Mucosa of descending colon (tissue), 3 donors: ENCODE measurements at regions not wholly inside any gene's neighbourhood (a gene's known extent, or its start where the extent isn't known, plus 50 kb on each side); places are given as distances from the start of the nearest gene placed in this dataset.

Experiments used
- ATAC-seq: fragments of 200-7000 bp; cut with Tn5 transposase; one replicate; pipeline ENCODE4 v1.9.1; 2020; ENCODE audit warnings: mild to moderate bottlenecking, moderate library complexity
- DNase-seq, 3 donors: peaks; one replicate each; pipeline ENCODE4 v3.0.0-alpha.2; 2020
- H3K36me3 ChIP-seq: fragments of 200-600 bp; one replicate; pipeline ENCODE4 v1.8.0; 2021; ENCODE audit warnings: low read depth, mild to moderate bottlenecking
- H3K4me1 ChIP-seq: fragments of 200-600 bp; one replicate; pipeline ENCODE4 v1.8.0; 2021; ENCODE audit warnings: low read depth, mild to moderate bottlenecking
- H3K4me3 ChIP-seq: fragments of 200-600 bp; one replicate; pipeline ENCODE4 v1.8.0; 2021; ENCODE audit warnings: mild to moderate bottlenecking
- H3K9me3 ChIP-seq: fragments of 200-600 bp; one replicate; pipeline ENCODE4 v1.8.0; 2021; ENCODE audit warnings: mild to moderate bottlenecking
- intact Hi-C, 2 donors: fragments of 100-400 bp; cut with DNase I in 1 of 2; cut with micrococcal nuclease in 1 of 2; formaldehyde crosslinking; loops; one replicate each; pipeline versions ENCODE4 v1.11.0 to v1.11.1; 2022; cut with DNase I, micrococcal nuclease
- TF ChIP-seq, protein P1 (sequence below): fragments of 200-600 bp; IDR thresholded peaks from one replicate; pipeline ENCODE4 v1.8.0; 2022; ENCODE audit warnings: antibody characterized with exemption, mild to moderate bottlenecking
- donor health status: DM: no; HTN: no; CAD: no; lungs with moderate emphysema.
- donor health status: DM: no; HTN: no; CAD: no.
- donor health status: DM: no; HTN: yes; CAD: no.

DNA sequence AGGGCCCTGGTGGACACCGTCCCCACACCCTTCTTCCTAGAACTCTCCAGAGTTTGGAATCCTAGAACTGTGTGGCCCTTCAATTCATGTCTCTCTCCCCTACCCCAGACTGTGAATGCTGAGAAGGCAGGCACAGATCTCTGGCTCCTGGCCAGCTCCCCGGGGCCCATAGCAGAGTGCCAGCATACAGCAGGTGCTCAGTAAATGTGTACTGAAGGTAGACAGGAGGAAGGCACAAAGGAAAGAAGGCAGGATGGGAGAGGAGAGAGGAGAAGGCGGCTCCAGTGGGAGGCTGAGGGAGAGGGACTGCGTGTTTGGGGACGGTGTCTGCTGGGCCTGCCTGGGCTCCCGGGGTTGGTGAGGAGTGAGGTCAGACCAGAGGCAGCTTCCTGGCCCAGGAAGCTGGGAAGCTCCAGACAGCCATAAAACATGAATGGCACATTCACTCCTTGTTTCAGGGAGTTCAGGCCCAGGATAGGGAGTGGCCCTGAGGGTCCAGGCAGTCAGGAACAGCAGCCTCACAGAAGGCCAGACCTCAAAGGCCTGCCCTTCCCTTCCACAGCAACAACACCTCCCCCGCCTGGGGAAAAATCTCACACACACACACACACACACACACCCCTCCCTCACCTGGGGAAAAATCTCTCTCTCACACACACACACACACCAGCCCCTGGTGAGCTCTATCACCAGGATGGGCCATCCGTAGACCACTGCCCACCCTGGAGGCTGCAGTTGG lies 137.1 kb upstream of the PRR20G start:
- Histone ChIP-seq H3K4me1 (no peaks in the 10 kb centered on the region), H3K4me3 (no peak overlapping the region), H3K36me3 (no peaks in the 10 kb centered on the region), H3K9me3 (no peaks in the 10 kb centered on the region)
- TF ChIP-seq, protein P1, sequence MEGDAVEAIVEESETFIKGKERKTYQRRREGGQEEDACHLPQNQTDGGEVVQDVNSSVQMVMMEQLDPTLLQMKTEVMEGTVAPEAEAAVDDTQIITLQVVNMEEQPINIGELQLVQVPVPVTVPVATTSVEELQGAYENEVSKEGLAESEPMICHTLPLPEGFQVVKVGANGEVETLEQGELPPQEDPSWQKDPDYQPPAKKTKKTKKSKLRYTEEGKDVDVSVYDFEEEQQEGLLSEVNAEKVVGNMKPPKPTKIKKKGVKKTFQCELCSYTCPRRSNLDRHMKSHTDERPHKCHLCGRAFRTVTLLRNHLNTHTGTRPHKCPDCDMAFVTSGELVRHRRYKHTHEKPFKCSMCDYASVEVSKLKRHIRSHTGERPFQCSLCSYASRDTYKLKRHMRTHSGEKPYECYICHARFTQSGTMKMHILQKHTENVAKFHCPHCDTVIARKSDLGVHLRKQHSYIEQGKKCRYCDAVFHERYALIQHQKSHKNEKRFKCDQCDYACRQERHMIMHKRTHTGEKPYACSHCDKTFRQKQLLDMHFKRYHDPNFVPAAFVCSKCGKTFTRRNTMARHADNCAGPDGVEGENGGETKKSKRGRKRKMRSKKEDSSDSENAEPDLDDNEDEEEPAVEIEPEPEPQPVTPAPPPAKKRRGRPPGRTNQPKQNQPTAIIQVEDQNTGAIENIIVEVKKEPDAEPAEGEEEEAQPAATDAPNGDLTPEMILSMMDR: no peak
- intact Hi-C loops: no loop called here
- ATAC-seq (peak; percentile 91), DNase-seq (no peak)

DNA sequence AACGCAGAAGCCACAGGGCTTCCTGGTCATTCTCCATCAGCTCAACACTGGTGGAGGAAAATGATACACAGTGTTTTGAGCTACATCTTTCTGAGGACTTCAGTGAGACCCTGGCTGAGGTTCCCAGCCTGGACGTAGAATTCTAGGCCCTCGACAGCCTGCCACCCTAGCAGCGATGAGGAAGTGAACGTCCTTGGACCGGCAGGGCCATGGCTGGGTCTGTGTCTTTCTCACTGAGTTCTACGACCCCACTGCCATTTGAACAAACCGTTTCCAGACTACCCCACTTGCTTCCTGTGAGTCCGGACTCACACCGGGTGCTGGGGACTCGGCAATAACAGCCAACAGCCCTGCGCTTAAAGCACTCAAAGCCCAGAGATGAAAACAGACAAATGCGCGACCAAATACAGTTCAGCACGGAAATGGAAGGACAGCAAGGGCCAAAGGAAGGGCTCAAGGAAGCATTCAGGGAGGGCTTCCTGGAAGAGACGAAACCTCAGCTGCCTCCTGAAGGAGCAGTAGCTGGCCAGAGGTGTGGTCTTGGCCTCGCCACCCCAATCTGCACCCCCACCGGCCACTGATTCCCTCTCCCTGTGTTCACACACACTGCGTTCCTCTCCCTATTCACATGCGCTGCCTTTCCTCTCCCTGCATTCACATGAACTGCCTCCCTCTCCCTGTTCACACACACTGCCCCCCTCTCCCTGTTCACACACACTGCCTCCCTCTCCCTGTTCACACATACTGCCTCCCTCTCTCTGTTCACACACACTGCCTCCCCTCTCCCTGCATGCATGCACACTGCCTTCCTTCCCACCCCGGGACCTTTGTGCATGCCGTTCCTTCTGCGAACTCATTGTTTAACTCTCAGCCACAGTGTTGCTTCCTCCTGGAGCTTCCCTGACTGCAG lies 136.3 kb upstream of the PRR20G start:
- H3K9me3 ChIP-seq: no peaks in the 10 kb centered on the region
- ATAC-seq (peak; percentile 56), DNase-seq (no peak)
- no peak overlapping the region for H3K4me3 ChIP-seq
- H3K36me3 ChIP-seq: no peaks in the 10 kb centered on the region
- TF ChIP-seq, protein P1: no peak
- no peaks in the 10 kb centered on the region for H3K4me1 ChIP-seq
- intact Hi-C loops: no loop called here

DNA sequence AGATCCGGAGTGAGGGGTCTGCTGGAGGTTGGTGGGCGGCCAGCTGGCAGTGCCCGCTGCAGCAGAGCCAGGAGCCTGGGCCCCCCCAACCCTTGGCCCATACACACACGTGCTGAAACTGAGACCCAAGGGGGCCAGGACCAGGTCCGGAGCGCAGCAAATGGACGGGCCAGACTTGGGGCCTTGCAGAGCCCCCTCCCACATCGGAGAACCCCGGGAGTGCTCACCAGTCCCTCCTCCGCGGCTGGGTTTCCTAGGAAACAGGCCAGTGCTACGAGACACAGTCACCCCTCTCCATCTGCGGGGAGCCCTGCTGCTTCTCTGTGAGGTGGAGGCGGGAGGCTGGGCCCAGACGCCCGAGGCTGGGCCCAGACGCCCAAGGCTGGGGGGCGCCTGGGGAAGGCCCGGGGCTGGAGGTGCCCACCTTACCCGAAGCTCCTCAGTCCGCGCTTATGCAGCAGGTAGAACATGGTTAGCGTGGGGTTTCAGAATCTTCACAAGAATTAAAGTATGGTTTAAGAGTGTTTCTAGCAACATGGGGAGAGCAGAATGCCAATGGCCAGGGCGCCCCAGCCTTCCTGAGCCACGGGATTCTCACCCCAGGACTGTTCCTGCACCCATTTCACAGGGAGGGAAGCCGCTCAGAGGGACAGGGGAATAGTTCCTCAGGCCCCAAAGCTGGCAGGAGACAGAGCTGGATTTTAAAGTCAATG lies 135.0 kb upstream of the PRR20G start:
- ATAC-seq: no peak
- TF ChIP-seq, protein P1: no peak
- Histone ChIP-seq H3K36me3 (no peaks in the 10 kb centered on the region), H3K4me1 (no peaks in the 10 kb centered on the region), H3K9me3 (no peaks in the 10 kb centered on the region), H3K4me3 (no peak overlapping the region)
- DNase-seq: no peak
- intact Hi-C loops: no loop called here

DNA sequence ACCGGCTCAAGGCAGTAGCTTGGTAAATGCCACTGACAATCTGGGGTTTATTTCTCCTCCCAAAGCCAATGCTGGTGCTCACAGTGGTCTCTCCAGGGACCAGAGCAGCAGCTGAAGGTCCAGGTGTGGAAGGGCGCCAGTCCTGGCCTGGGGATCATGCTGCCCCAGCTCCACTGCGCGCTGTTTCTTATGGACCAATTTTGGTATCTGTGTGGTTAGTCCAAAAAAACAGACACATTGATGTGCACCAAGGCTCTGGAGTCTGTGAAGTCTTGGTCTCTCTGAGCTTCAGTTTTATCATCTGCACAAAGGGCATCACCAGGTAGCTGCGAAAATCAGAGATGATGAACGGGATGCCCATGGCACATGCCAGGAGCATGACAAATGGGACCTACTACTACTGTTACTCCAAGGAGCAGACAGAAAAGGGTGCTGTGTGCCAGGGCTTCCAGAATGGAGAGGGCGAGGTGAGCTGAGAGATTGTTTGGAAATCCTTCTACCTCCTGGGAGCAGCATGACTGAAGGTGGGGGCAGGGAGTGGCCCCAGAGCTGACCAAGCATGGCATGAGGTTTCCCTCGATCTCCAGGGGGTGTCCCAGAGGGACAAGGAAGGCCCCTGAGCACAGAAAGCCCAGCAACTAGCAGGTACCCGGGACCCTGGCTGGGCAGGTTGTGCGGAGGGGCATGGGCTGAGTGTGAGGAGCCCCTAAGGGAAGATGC lies 134.3 kb upstream of the PRR20G start:
- TF ChIP-seq, protein P1: no peak
- no peaks in the 10 kb centered on the region for H3K36me3 ChIP-seq
- intact Hi-C loops: no loop called here
- H3K4me1 ChIP-seq: no peaks in the 10 kb centered on the region
- H3K4me3 ChIP-seq: no peak overlapping the region
- H3K9me3 ChIP-seq: no peaks in the 10 kb centered on the region
- no peak for DNase-seq
- no peak for ATAC-seq

GRCh38 chr3:127420829-127421228 lies 133.0 kb upstream of the PRR20G start:
- ATAC-seq: no peak
- H3K9me3 ChIP-seq: no peaks in the 10 kb centered on the region
- H3K36me3 ChIP-seq: no peaks in the 10 kb centered on the region
- no peak for DNase-seq
- TF ChIP-seq, protein P1: no peak
- H3K4me3 ChIP-seq: no peak overlapping the region
- intact Hi-C loops: no loop called here
- H3K4me1 ChIP-seq: no peaks in the 10 kb centered on the region
